ENCODE measurements at regions not wholly inside any gene's neighbourhood (a gene's known extent, or its start where the extent isn't known, plus 50 kb on each side); places are given as distances from the start of the nearest gene placed in this dataset.

GRCh38 chr3:177571944-177572315, 374.6 kb upstream of the TBL1XR1 start:
- POLR2A ChIA-PET = no interaction called here
- TF ChIP-seq EZH2 (IDR thresholded peaks at IDR 0.05; ENCODE audit: borderline replicate concordance, insufficient read depth, low read depth, low read length, poor library complexity, severe bottlenecking) (no peak), CTCF (IDR thresholded peaks at IDR 0.05) (no peak)
- intact Hi-C loops (cut with micrococcal nuclease) = no loop called here
- Histone ChIP-seq H3K36me3 (replicated peaks in 1 of 2; ENCODE audit: control extremely low read depth in 1 of 2, control insufficient read depth in 1 of 2, extremely low read depth in 1 of 2, insufficient read depth in 2 of 2, low read length in 1 of 2) (no peaks in the 10 kb centered on the region), H3K4me2 (replicated peaks; ENCODE audit: low read depth, low read length, poor library complexity, severe bottlenecking) (no peak overlapping the region), H3K27ac (ENCODE audit: low read length in 2 of 2) (no peak overlapping the region), H3K9ac (ENCODE audit: low read length) (no peak overlapping the region), H3K4me1 (ENCODE audit: control insufficient read depth in 2 of 2, insufficient read depth in 2 of 2, low read length in 2 of 2) (peaks cover 15% of the 10 kb centered on the region in 2 donors), H3K4me3 (ENCODE audit: control extremely low read depth in 1 of 5, extremely low read depth in 1 of 5, insufficient read depth in 1 of 5, low read depth in 2 of 5, low read length in 4 of 5) (no peak overlapping the region), H3K9me3 (ENCODE audit: control extremely low read depth in 1 of 3, control insufficient read depth in 2 of 3, insufficient read depth in 1 of 3, low read length in 2 of 3) (no peaks in the 10 kb centered on the region), H4K20me1 (ENCODE audit: control insufficient read depth, insufficient read depth, low read length, poor library complexity, severe bottlenecking) (no peaks in the 10 kb centered on the region), H3K27me3 (replicated peaks in 1 of 4; ENCODE audit: control extremely low read depth in 1 of 4, control insufficient read depth in 3 of 4, insufficient read depth in 4 of 4, low read length in 3 of 4) (no peaks in the 10 kb centered on the region), H2AFZ (ENCODE audit: insufficient read depth, low read depth, low read length, poor library complexity, severe bottlenecking) (no peak overlapping the region), H3K79me2 (ENCODE audit: control insufficient read depth, insufficient read depth, low read length) (no peaks in the 10 kb centered on the region)
- Mint-ChIP-seq H3K4me1 (peaks cover 16% of the 10 kb centered on the region), H3K9me3 (ENCODE audit: insufficient read depth) (no peaks in the 10 kb centered on the region), H3K27me3 (no peaks in the 10 kb centered on the region), H3K27ac (no peak overlapping the region), H3K4me3 (no peak overlapping the region)
- CTCF ChIA-PET = no interaction called here
- no peak for ATAC-seq (ENCODE audit: low read depth)
- 100% methylated on average over 2 of the region's 3 CpGs for WGBS (ENCODE audit: insufficient coverage)
- DNase-seq = no peak

GRCh38 chr3:177574222-177574856, 377.1 kb upstream of the TBL1XR1 start:
- ATAC-seq (ENCODE audit: low read depth) (no peak), DNase-seq (no peak)
- H3K9ac ChIP-seq (ENCODE audit: low read length) = no peak overlapping the region
- TF ChIP-seq EZH2 (IDR thresholded peaks at IDR 0.05; ENCODE audit: borderline replicate concordance, insufficient read depth, low read depth, low read length, poor library complexity, severe bottlenecking) (no peak), CTCF (IDR thresholded peaks at IDR 0.05) (no peak)
- H3K79me2 ChIP-seq (ENCODE audit: control insufficient read depth, insufficient read depth, low read length) = no peaks in the 10 kb centered on the region
- H3K4me3 Mint-ChIP-seq = no peak overlapping the region
- peaks cover 21 to 26% of the 10 kb centered on the region in 2 donors for H3K4me1 ChIP-seq (ENCODE audit: control insufficient read depth in 2 of 2, insufficient read depth in 2 of 2, low read length in 2 of 2)
- 100% methylated on average over 2 of the region's 7 CpGs for WGBS (ENCODE audit: insufficient coverage)
- H3K9me3 ChIP-seq (ENCODE audit: control extremely low read depth in 1 of 3, control insufficient read depth in 2 of 3, insufficient read depth in 1 of 3, low read length in 2 of 3) = no peaks in the 10 kb centered on the region
- H3K4me1 Mint-ChIP-seq = peaks cover 27% of the 10 kb centered on the region
- POLR2A ChIA-PET = no interaction called here
- H3K4me3 ChIP-seq (ENCODE audit: control extremely low read depth in 1 of 5, extremely low read depth in 1 of 5, insufficient read depth in 1 of 5, low read depth in 2 of 5, low read length in 4 of 5) = no peak overlapping the region
- H3K27me3 Mint-ChIP-seq = no peaks in the 10 kb centered on the region
- CTCF ChIA-PET = interaction anchor here (0.6 kb wide), 1 partner anchor 200 kb away, joined by 3 read pairs; no protein-coding TSS in a partner anchor
- no peak overlapping the region for H3K27ac Mint-ChIP-seq
- no peaks in the 10 kb centered on the region for H3K36me3 ChIP-seq (replicated peaks in 1 of 2; ENCODE audit: control extremely low read depth in 1 of 2, control insufficient read depth in 1 of 2, extremely low read depth in 1 of 2, insufficient read depth in 2 of 2, low read length in 1 of 2)
- intact Hi-C loops (cut with micrococcal nuclease) = no loop called here
- no peaks in the 10 kb centered on the region for H4K20me1 ChIP-seq (ENCODE audit: control insufficient read depth, insufficient read depth, low read length, poor library complexity, severe bottlenecking)
- H3K4me2 ChIP-seq (replicated peaks; ENCODE audit: low read depth, low read length, poor library complexity, severe bottlenecking) = no peak overlapping the region
- no peaks in the 10 kb centered on the region for H3K9me3 Mint-ChIP-seq (ENCODE audit: insufficient read depth)
- H3K27ac ChIP-seq (ENCODE audit: low read length in 2 of 2) = no peak overlapping the region
- H2AFZ ChIP-seq (ENCODE audit: insufficient read depth, low read depth, low read length, poor library complexity, severe bottlenecking) = no peak overlapping the region
- H3K27me3 ChIP-seq (replicated peaks in 1 of 4; ENCODE audit: control extremely low read depth in 1 of 4, control insufficient read depth in 3 of 4, insufficient read depth in 4 of 4, low read length in 3 of 4) = no peaks in the 10 kb centered on the region
